Pancreas (tissue), 10 donors: ENCODE measurements at regions not wholly inside any gene's neighbourhood (a gene's known extent, or its start where the extent isn't known, plus 50 kb on each side); places are given as distances from the start of the nearest gene placed in this dataset.

Experiments
- ATAC-seq, 4 donors: fragments of 200-7000 bp; cut with Tn5 transposase; one replicate each; pipeline versions ENCODE4 v1.8.0 to v1.9.1; 2020; ENCODE audit warnings: mild to moderate bottlenecking in 4 of 4, moderate library complexity in 4 of 4
- DNase-seq, 6 donors: peaks; one replicate each; pipeline ENCODE4 v3.0.0-alpha.2; 2020
- FAIRE-seq: peaks from 2 replicates; lab custom pipeline; 2012; peaks lifted over from hg19 to GRCh38; lab: Jason Lieb, UNC
- H3K27ac ChIP-seq, 4 donors: fragments of 200-600 bp; sonication (generic); 1 replicate in 3 of 4; 2 replicates in 1 of 4; pipeline versions ENCODE4 v1.5.0 to v1.8.0; 2020
- H3K27me3 ChIP-seq, 4 donors: fragments of 200-600 bp; one replicate each; pipeline ENCODE4 v1.8.0; 2021
- H3K36me3 ChIP-seq, 3 donors: fragments of 200-600 bp; sonication (generic) in 1 of 3; one replicate each; pipeline versions ENCODE4 v1.5.0 to v1.8.0; 2020 to 2021
- H3K4me1 ChIP-seq, 3 donors: fragments of 200-600 bp; one replicate each; pipeline ENCODE4 v1.8.0; 2021
- H3K4me3 ChIP-seq, 4 donors: fragments of 200-600 bp; sonication (generic) in 2 of 4; one replicate each; pipeline versions ENCODE4 v1.5.0 to v1.8.0; 2020 to 2021
- H3K9me3 ChIP-seq, 4 donors: fragments of 200-600 bp; one replicate each; pipeline ENCODE4 v1.8.0; 2021
- CTCF ChIP-seq, 4 donors: fragments of 200-600 bp; sonication (generic) in 3 of 4; IDR thresholded peaks; one replicate each; pipeline versions ENCODE4 v1.5.0 to v1.8.0; 2021; ENCODE audit warnings: antibody characterized with exemption in 4 of 4
- WGBS, 2 donors: extraction: QIAGEN DNeasy Blood & Tissue Kit; methylation state at CpG; one replicate each; pipeline ENCODE4 v1.1.7; 2013; 5-methylcytosine and 5-hydroxymethylcytosine counted together
- intact Hi-C, 3 donors: fragments of 100-400 bp; cut with DNase I; formaldehyde crosslinking; loops; one replicate each; pipeline versions ENCODE4 v1.11.1 to v1.14.2; 2022
- donor health status: healthy with polysubstance abuse.
- donor health status: DM: no; HTN: no; CAD: no; lungs with moderate emphysema.
- donor health status: DM: no; HTN: no; CAD: no.
- donor health status: control.
- donor health status: control.
- donor health status: Bipolar disorder and iron deficiency.
- donor health status: DM: yes; HTN: yes; CAD: no.
- donor health status: DM: no; HTN: no; CAD: no.
- donor health status: DM: no; HTN: no; CAD: no.
- donor health status: DM: yes; HTN: yes; CAD: no.

- intact Hi-C loops, result no loop called here
- no peak for FAIRE-seq
- TF ChIP-seq CTCF (IDR thresholded peaks at IDR 0.05), result no peak
- DNase-seq, result no peak
- Histone ChIP-seq H3K9me3 (no peaks in the 10 kb centered on the region), H3K27me3 (no peaks in the 10 kb centered on the region), H3K36me3 (no peaks in the 10 kb centered on the region), H3K27ac (no peak overlapping the region), H3K4me1 (no peaks in the 10 kb centered on the region), H3K4me3 (no peak overlapping the region)
- WGBS, 2 donors, result 46 to 54% methylated on average over 2 of the region's 2 CpGs
- ATAC-seq, result no peak
These were observed 1019.5 kb downstream of the TMEM182 start for GRCh38 chr2:103781313-103781712.

GRCh38 chr2:103784261-103784660, 1022.4 kb downstream of the TMEM182 start:
- intact Hi-C loops, result no loop called here
- FAIRE-seq, result no peak

GRCh38 chr2:103785432-103785831, 1023.6 kb downstream of the TMEM182 start:
- intact Hi-C loops, result no loop called here
- FAIRE-seq, result no peak
- Histone ChIP-seq H3K9me3 (no peaks in the 10 kb centered on the region), H3K36me3 (no peaks in the 10 kb centered on the region), H3K4me3 (no peak overlapping the region), H3K27me3 (no peaks in the 10 kb centered on the region), H3K27ac (no peak overlapping the region), H3K4me1 (peaks cover 0 to 8% (median 0%) of the 10 kb centered on the region in 3 donors)
- 9 to 10% methylated on average over 1 of the region's 1 CpG for WGBS, 2 donors
- no peak for ATAC-seq
- DNase-seq, result no peak
- no peak for TF ChIP-seq CTCF (IDR thresholded peaks at IDR 0.05)

More at GRCh38 chr2:103784261-103784660, 1022.4 kb downstream of the TMEM182 start:
- Histone ChIP-seq H3K4me3 (no peak overlapping the region), H3K36me3 (no peaks in the 10 kb centered on the region), H3K9me3 (no peaks in the 10 kb centered on the region), H3K4me1 (no peaks in the 10 kb centered on the region), H3K27ac (no peak overlapping the region), H3K27me3 (no peaks in the 10 kb centered on the region)
- DNase-seq (no peak), ATAC-seq (no peak)
- 38 to 40% methylated on average over 2 of the region's 2 CpGs for WGBS, 2 donors
- no peak for TF ChIP-seq CTCF (IDR thresholded peaks at IDR 0.05)

- no peak for TF ChIP-seq CTCF (IDR thresholded peaks at IDR 0.05)
- Histone ChIP-seq H3K9me3 (no peaks in the 10 kb centered on the region), H3K4me1 (peaks cover 0 to 12% (median 0%) of the 10 kb centered on the region in 3 donors), H3K27me3 (no peaks in the 10 kb centered on the region), H3K4me3 (no peak overlapping the region), H3K27ac (no peak overlapping the region), H3K36me3 (no peaks in the 10 kb centered on the region)
- ATAC-seq, result no peak
- intact Hi-C loops, result no loop called here
- no peak for DNase-seq
- no peak for FAIRE-seq
These were observed 1024.1 kb downstream of the TMEM182 start for GRCh38 chr2:103785956-103786355.

- no peak for TF ChIP-seq CTCF (IDR thresholded peaks at IDR 0.05)
- ATAC-seq, result no peak
- WGBS, 2 donors, result 8% methylated on average over 6 of the region's 6 CpGs
- no peaks in the 10 kb centered on the region for H3K9me3 ChIP-seq
- no peak overlapping the region for H3K4me3 ChIP-seq
- FAIRE-seq, result no peak
- H3K36me3 ChIP-seq, result no peaks in the 10 kb centered on the region
- H3K27ac ChIP-seq, result no peak overlapping the region
- H3K27me3 ChIP-seq, result no peaks in the 10 kb centered on the region
- H3K4me1 ChIP-seq, result peaks cover 0 to 12% (median 0%) of the 10 kb centered on the region in 3 donors
- no peak for DNase-seq
- intact Hi-C loops, result no loop called here
These were observed 1026.6 kb downstream of the TMEM182 start for GRCh38 chr2:103788389-103788788.
